ENCODE measurements at regions not wholly inside any gene's neighbourhood (a gene's known extent, or its start where the extent isn't known, plus 50 kb on each side); places are given as distances from the start of the nearest gene placed in this dataset.

GRCh38 chr18:70432804-70433400 is 144.1 kb downstream of the SOCS6 start:
- TF ChIP-seq BHLHE40 (IDR thresholded peaks at IDR 0.05; ENCODE audit: borderline replicate concordance) (no peak), HDGF (IDR thresholded peaks at IDR 0.05; ENCODE audit: borderline replicate concordance) (no peak), PKNOX1 (IDR thresholded peaks at IDR 0.05) (no peak), NFRKB (IDR thresholded peaks at IDR 0.05) (no peak), CTBP1 (IDR thresholded peaks at IDR 0.05; ENCODE audit: borderline replicate concordance) (no peak)
- ChIA-PET POLR2A (interaction anchor here (1.2 kb wide), 1 partner anchor 228 kb away, joined by 3 read pairs; the partner anchor contains the start of gene RTTN), CTCF (interaction anchor here (0.6 to 2.6 kb wide), 3 partner anchors 14 to 238 kb away, joined by 3 to 24 read pairs (median 5); no protein-coding TSS in a partner anchor)
- DNase-seq (ENCODE audit: extremely low spot score) = no peak

GRCh38 chr18:70431203-70431624 is 142.4 kb downstream of the SOCS6 start:
- TF ChIP-seq PKNOX1 (IDR thresholded peaks at IDR 0.05) = no peak
- TF ChIP-seq FOXK2 (IDR thresholded peaks at IDR 0.05) = no peak
- no peak for TF ChIP-seq FOXM1 (IDR thresholded peaks at IDR 0.05; ENCODE audit: borderline replicate concordance)
- no peak for TF ChIP-seq FOXA1 (IDR thresholded peaks at IDR 0.05)
- no peak for TF ChIP-seq LEF1 (IDR thresholded peaks at IDR 0.05; ENCODE audit: borderline replicate concordance)
- TF ChIP-seq ELF4 (IDR thresholded peaks at IDR 0.05) = no peak
- TF ChIP-seq CTBP1 (IDR thresholded peaks at IDR 0.05; ENCODE audit: borderline replicate concordance) = no peak
- no peak for TF ChIP-seq SP1 (IDR thresholded peaks at IDR 0.05)
- no peak for TF ChIP-seq HDGF (IDR thresholded peaks at IDR 0.05; ENCODE audit: borderline replicate concordance)
- no peak for TF ChIP-seq L3MBTL2 (conservative IDR thresholded peaks at IDR 0.05)
- no peak for TF ChIP-seq SUZ12 (IDR thresholded peaks at IDR 0.05)
- TF ChIP-seq ZNF384 (IDR thresholded peaks at IDR 0.05) = no peak
- no peak for TF ChIP-seq BHLHE40 (IDR thresholded peaks at IDR 0.05; ENCODE audit: borderline replicate concordance)
- no peak for TF ChIP-seq NFRKB (IDR thresholded peaks at IDR 0.05)
- no peak for DNase-seq (ENCODE audit: extremely low spot score)
- CTCF ChIA-PET = no interaction called here
- POLR2A ChIA-PET = no interaction called here

- no peak for DNase-seq (ENCODE audit: extremely low spot score)
- TF ChIP-seq SUZ12 (IDR thresholded peaks at IDR 0.05) (no peak), TARDBP (IDR thresholded peaks at IDR 0.05) (no peak), PKNOX1 (IDR thresholded peaks at IDR 0.05) (no peak), FOXA1 (IDR thresholded peaks at IDR 0.05) (no peak), FOXK2 (IDR thresholded peaks at IDR 0.05) (no peak), ZNF384 (IDR thresholded peaks at IDR 0.05) (no peak), ARNT (IDR thresholded peaks at IDR 0.05) (no peak), ELF4 (IDR thresholded peaks at IDR 0.05) (no peak), LEF1 (IDR thresholded peaks at IDR 0.05; ENCODE audit: borderline replicate concordance) (no peak), SP1 (IDR thresholded peaks at IDR 0.05) (no peak), CTBP1 (IDR thresholded peaks at IDR 0.05; ENCODE audit: borderline replicate concordance) (no peak), NFRKB (IDR thresholded peaks at IDR 0.05) (no peak), FOXM1 (IDR thresholded peaks at IDR 0.05; ENCODE audit: borderline replicate concordance) (no peak), HDGF (IDR thresholded peaks at IDR 0.05; ENCODE audit: borderline replicate concordance) (no peak), BHLHE40 (IDR thresholded peaks at IDR 0.05; ENCODE audit: borderline replicate concordance) (no peak), L3MBTL2 (conservative IDR thresholded peaks at IDR 0.05) (no peak)
- ChIA-PET CTCF (no interaction called here), POLR2A (no interaction called here)
These were observed 141.8 kb downstream of the SOCS6 start for GRCh38 chr18:70430501-70431173.

GRCh38 chr18:70429847-70430500 is 141.1 kb downstream of the SOCS6 start:
- no peak for TF ChIP-seq FOXK2 (IDR thresholded peaks at IDR 0.05)
- no peak for TF ChIP-seq FOXM1 (IDR thresholded peaks at IDR 0.05; ENCODE audit: borderline replicate concordance)
- no peak for TF ChIP-seq ELF4 (IDR thresholded peaks at IDR 0.05)
- TF ChIP-seq CTBP1 (IDR thresholded peaks at IDR 0.05; ENCODE audit: borderline replicate concordance) = no peak
- TF ChIP-seq BHLHE40 (IDR thresholded peaks at IDR 0.05; ENCODE audit: borderline replicate concordance) = no peak
- no peak for TF ChIP-seq FOXA1 (IDR thresholded peaks at IDR 0.05)
- TF ChIP-seq SP1 (IDR thresholded peaks at IDR 0.05) = no peak
- TF ChIP-seq SUZ12 (IDR thresholded peaks at IDR 0.05) = no peak
- no peak for TF ChIP-seq LEF1 (IDR thresholded peaks at IDR 0.05; ENCODE audit: borderline replicate concordance)
- no peak for TF ChIP-seq HDGF (IDR thresholded peaks at IDR 0.05; ENCODE audit: borderline replicate concordance)
- no peak for TF ChIP-seq NFRKB (IDR thresholded peaks at IDR 0.05)
- no peak for TF ChIP-seq ARNT (IDR thresholded peaks at IDR 0.05)
- TF ChIP-seq TARDBP (IDR thresholded peaks at IDR 0.05) = no peak
- no peak for TF ChIP-seq L3MBTL2 (conservative IDR thresholded peaks at IDR 0.05)
- TF ChIP-seq ZNF384 (IDR thresholded peaks at IDR 0.05) = no peak
- TF ChIP-seq PKNOX1 (IDR thresholded peaks at IDR 0.05) = no peak
- POLR2A ChIA-PET = no interaction called here
- no peak for DNase-seq (ENCODE audit: extremely low spot score)
- CTCF ChIA-PET = no interaction called here

- no peak for DNase-seq (ENCODE audit: extremely low spot score)
- POLR2A ChIA-PET = no interaction called here
- CTCF ChIA-PET = no interaction called here
- TF ChIP-seq ELF4 (IDR thresholded peaks at IDR 0.05) (no peak), ZNF384 (IDR thresholded peaks at IDR 0.05) (no peak), TARDBP (IDR thresholded peaks at IDR 0.05) (no peak), FOXM1 (IDR thresholded peaks at IDR 0.05; ENCODE audit: borderline replicate concordance) (no peak), CTBP1 (IDR thresholded peaks at IDR 0.05; ENCODE audit: borderline replicate concordance) (no peak), FOXA1 (IDR thresholded peaks at IDR 0.05) (no peak), ARNT (IDR thresholded peaks at IDR 0.05) (no peak), HDGF (IDR thresholded peaks at IDR 0.05; ENCODE audit: borderline replicate concordance) (no peak), BHLHE40 (IDR thresholded peaks at IDR 0.05; ENCODE audit: borderline replicate concordance) (no peak), PKNOX1 (IDR thresholded peaks at IDR 0.05) (no peak), SUZ12 (IDR thresholded peaks at IDR 0.05) (no peak), SP1 (IDR thresholded peaks at IDR 0.05) (no peak), L3MBTL2 (conservative IDR thresholded peaks at IDR 0.05) (no peak), NFRKB (IDR thresholded peaks at IDR 0.05) (no peak), FOXK2 (IDR thresholded peaks at IDR 0.05) (no peak), LEF1 (IDR thresholded peaks at IDR 0.05; ENCODE audit: borderline replicate concordance) (no peak)
These were observed 139.6 kb downstream of the SOCS6 start for GRCh38 chr18:70428439-70428838.
